ENCODE measurements at regions not wholly inside any gene's neighbourhood (a gene's known extent, or its start where the extent isn't known, plus 50 kb on each side); places are given as distances from the start of the nearest gene placed in this dataset.

DNA sequence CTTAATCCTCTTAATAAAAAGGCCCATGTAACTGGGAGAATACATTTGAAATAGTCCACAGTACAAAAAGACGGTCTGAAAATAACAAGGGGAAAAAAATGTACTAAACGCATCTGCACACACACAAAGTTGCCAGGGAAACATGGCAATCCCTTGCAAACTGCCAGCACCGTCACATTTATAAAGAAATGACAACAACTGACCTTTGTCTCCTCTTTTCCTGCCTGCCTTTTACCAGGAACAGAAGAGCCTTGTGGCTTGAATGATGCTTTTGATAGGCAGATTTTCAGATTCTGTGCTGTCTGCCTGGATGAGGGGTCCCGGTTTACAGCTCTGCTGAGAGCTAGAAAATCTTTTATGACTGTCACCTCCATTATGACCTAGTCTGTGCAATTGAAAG is 308.6 kb upstream of the ZFP64 start:
- H2AFZ ChIP-seq (ENCODE audit: low read length, unreplicated experiment), result no peak overlapping the region
- no peaks in the 10 kb centered on the region for H3K4me1 ChIP-seq (ENCODE audit: control insufficient read depth, insufficient read depth, low read length, unreplicated experiment)
- no peak overlapping the region for H3K4me3 ChIP-seq (ENCODE audit: low read depth, low read length)
- H3K79me2 ChIP-seq (ENCODE audit: control insufficient read depth, insufficient read depth, low read length, unreplicated experiment), result no peaks in the 10 kb centered on the region
- no peaks in the 10 kb centered on the region for H3K27me3 ChIP-seq (ENCODE audit: insufficient read depth, low read length)
- no peaks in the 10 kb centered on the region for H3K36me3 ChIP-seq (ENCODE audit: insufficient read depth, low read length)
- no peak overlapping the region for H3K27ac ChIP-seq (ENCODE audit: low read depth, low read length)

DNA sequence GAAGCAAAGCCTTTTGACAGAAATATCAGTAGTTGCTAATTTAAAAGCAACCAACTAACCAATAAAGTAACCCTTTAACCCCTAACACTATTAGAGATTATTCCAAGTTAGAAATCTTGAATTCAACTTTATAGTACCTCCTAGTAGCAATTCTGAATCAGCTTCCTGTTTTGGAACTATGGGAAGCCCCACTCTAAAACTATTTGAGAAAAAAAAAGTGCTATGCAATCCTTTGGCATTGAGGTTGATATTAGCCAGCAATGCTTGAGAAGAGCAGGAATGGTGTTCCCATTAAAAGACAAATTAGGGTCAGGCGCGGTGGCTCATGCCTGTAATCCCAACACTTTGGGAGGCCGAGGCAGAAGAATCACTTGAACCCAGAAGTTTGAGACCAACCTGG is 306.2 kb upstream of the ZFP64 start:
- H3K4me3 ChIP-seq (ENCODE audit: low read depth, low read length), result no peak overlapping the region
- no peak overlapping the region for H2AFZ ChIP-seq (ENCODE audit: low read length, unreplicated experiment)

DNA sequence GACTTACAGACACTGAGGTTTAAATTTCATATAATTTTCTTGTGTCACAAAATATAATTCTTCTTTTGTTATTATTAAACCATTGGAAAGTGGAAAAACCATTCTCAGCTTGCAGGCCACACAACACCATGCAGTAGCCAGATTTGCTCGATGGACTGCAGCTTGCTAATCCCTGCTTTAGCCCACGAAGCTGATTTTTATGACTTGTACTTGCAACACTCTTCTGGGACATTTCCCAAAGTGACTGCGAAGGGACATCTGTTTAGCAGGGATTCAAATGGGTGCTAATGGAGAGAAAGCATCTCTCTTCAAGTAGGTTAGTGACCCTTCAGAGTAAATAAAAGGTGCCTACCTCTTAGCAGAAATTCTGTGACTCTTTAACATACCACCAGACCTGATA is 304.6 kb upstream of the ZFP64 start:
- Histone ChIP-seq H3K27ac (ENCODE audit: low read depth, low read length) (no peak overlapping the region), H3K4me3 (ENCODE audit: low read depth, low read length) (no peak overlapping the region), H3K27me3 (ENCODE audit: insufficient read depth, low read length) (no peaks in the 10 kb centered on the region), H3K36me3 (ENCODE audit: insufficient read depth, low read length) (no peaks in the 10 kb centered on the region), H2AFZ (ENCODE audit: low read length, unreplicated experiment) (no peak overlapping the region), H3K4me1 (ENCODE audit: control insufficient read depth, insufficient read depth, low read length, unreplicated experiment) (no peaks in the 10 kb centered on the region), H3K79me2 (ENCODE audit: control insufficient read depth, insufficient read depth, low read length, unreplicated experiment) (no peaks in the 10 kb centered on the region)

More for the DNA sequence above, 306.2 kb upstream of the ZFP64 start:
- Histone ChIP-seq H3K36me3 (ENCODE audit: insufficient read depth, low read length) (no peaks in the 10 kb centered on the region), H3K27me3 (ENCODE audit: insufficient read depth, low read length) (no peaks in the 10 kb centered on the region), H3K4me1 (ENCODE audit: control insufficient read depth, insufficient read depth, low read length, unreplicated experiment) (no peaks in the 10 kb centered on the region), H3K27ac (ENCODE audit: low read depth, low read length) (no peak overlapping the region), H3K79me2 (ENCODE audit: control insufficient read depth, insufficient read depth, low read length, unreplicated experiment) (no peaks in the 10 kb centered on the region)

DNA sequence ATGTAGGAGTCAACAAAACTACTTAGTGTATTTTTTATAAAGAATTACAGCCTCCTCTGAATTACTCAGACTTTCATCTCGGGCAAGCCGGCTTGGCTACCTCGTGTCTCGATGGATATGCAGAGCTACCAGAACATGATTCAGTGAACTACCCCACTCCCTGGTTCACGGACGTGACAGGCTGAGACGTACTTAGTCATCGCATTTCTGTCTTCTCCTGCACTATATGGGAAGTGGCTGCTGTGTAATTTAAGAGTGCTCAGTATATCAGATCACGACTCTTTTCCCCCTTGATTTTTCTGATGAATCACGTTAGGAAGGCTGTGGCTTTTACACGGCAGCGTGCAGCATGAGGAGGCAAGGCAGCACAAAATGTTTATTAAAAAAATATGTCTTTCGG is 302.7 kb upstream of the ZFP64 start:
- H3K79me2 ChIP-seq (ENCODE audit: control insufficient read depth, insufficient read depth, low read length, unreplicated experiment), result no peaks in the 10 kb centered on the region

DNA sequence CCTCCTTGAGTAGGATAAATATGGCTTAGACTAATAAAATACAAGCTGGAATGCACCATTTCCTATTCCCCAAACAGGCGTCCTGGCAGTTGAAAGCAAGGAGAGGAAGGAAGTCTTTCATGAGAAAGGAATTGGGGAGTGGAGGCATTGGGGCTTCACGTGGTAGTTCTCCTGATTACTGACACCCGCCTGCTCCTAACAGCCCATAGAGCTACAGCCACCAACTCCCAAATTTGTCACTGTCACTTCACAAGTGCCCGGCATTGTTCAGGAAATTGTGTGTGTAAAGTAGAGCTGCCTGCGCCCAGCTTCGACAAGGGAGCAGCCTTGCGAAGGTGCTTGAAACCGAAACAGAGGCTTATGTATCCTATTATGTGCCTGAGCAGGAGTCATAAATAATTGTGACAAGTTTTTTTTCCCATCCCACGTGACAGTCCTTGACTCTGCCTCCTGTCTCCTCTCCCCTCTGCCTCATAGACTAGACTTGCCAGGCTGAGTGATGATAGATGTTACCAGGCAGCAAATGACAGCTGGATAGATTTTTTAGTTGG is 301.7 kb upstream of the ZFP64 start:
- H3K4me3 ChIP-seq (ENCODE audit: low read depth, low read length), result no peak overlapping the region
- H3K36me3 ChIP-seq (ENCODE audit: insufficient read depth, low read length), result no peaks in the 10 kb centered on the region
- no peak overlapping the region for H3K27ac ChIP-seq (ENCODE audit: low read depth, low read length)
- no peaks in the 10 kb centered on the region for H3K27me3 ChIP-seq (ENCODE audit: insufficient read depth, low read length)
- H3K79me2 ChIP-seq (ENCODE audit: control insufficient read depth, insufficient read depth, low read length, unreplicated experiment), result no peaks in the 10 kb centered on the region
- no peaks in the 10 kb centered on the region for H3K4me1 ChIP-seq (ENCODE audit: control insufficient read depth, insufficient read depth, low read length, unreplicated experiment)
- H2AFZ ChIP-seq (ENCODE audit: low read length, unreplicated experiment), result no peak overlapping the region

More for the DNA sequence above, 302.7 kb upstream of the ZFP64 start:
- Histone ChIP-seq H3K27ac (ENCODE audit: low read depth, low read length) (no peak overlapping the region), H3K27me3 (ENCODE audit: insufficient read depth, low read length) (no peaks in the 10 kb centered on the region), H3K4me3 (ENCODE audit: low read depth, low read length) (no peak overlapping the region), H3K4me1 (ENCODE audit: control insufficient read depth, insufficient read depth, low read length, unreplicated experiment) (no peaks in the 10 kb centered on the region), H3K36me3 (ENCODE audit: insufficient read depth, low read length) (no peaks in the 10 kb centered on the region), H2AFZ (ENCODE audit: low read length, unreplicated experiment) (no peak overlapping the region)

DNA sequence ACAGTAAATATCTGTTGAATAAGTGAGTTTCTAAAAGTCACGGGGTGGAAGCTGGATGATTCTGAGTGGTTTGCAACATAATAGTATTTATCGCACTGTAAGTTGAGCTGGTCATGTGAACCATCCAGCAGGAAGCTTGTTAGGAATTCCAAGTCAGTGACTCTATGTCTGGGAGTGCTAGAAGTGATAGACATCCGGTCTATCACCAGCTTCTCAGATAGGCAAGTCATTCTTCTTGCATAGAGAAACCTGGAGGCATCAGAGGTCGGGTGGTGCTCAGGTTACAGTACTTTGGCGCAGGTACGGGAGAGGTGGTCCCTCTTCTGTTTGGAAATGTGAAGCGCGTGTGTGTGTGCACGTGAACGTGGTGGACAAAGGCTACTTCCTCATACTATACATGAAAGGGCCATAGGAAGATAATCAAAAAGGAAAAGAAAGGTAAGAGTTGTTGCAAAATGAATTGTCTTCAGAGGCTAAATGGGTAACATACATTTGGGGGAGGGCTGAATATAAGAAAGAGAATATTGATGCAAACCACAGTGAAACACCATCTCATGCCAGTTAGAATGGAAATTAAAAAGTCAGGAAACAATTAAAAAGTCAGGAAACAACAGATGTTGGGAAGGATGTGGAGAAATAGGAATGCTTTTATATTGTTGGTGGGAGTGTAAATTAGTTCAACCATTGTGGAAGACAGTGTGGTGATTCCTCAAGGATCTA is 299.3 kb upstream of the ZFP64 start:
- no peaks in the 10 kb centered on the region for H3K27me3 ChIP-seq (ENCODE audit: insufficient read depth, low read length)
- H3K4me3 ChIP-seq (ENCODE audit: low read depth, low read length), result no peak overlapping the region
- no peaks in the 10 kb centered on the region for H3K4me1 ChIP-seq (ENCODE audit: control insufficient read depth, insufficient read depth, low read length, unreplicated experiment)
- H3K36me3 ChIP-seq (ENCODE audit: insufficient read depth, low read length), result no peaks in the 10 kb centered on the region
- H3K27ac ChIP-seq (ENCODE audit: low read depth, low read length), result no peak overlapping the region
- no peak overlapping the region for H2AFZ ChIP-seq (ENCODE audit: low read length, unreplicated experiment)
- no peaks in the 10 kb centered on the region for H3K79me2 ChIP-seq (ENCODE audit: control insufficient read depth, insufficient read depth, low read length, unreplicated experiment)

DNA sequence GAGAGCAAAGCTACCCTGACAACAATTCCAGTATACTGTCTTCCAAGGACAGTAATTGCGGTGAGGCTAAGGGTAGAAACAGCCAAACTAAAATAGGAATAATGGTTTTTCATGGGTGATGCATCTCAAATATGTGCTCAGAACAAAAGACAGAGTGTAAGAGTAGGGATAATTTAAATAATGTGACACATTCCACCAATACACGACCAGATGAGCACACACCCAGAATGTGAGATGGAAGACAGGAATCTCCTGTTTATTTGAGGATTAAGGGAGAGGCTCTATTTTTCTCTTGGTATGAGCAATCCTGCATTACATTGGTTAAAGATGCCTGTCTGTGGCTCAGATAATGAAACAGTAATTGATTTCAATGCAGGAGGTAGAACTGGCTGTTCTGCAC is 292.9 kb upstream of the ZFP64 start:
- no peak overlapping the region for H2AFZ ChIP-seq (ENCODE audit: low read length, unreplicated experiment)
- no peaks in the 10 kb centered on the region for H3K79me2 ChIP-seq (ENCODE audit: control insufficient read depth, insufficient read depth, low read length, unreplicated experiment)
- H3K4me1 ChIP-seq (ENCODE audit: control insufficient read depth, insufficient read depth, low read length, unreplicated experiment), result no peaks in the 10 kb centered on the region
- no peaks in the 10 kb centered on the region for H3K27me3 ChIP-seq (ENCODE audit: insufficient read depth, low read length)
- no peaks in the 10 kb centered on the region for H3K36me3 ChIP-seq (ENCODE audit: insufficient read depth, low read length)
- no peak overlapping the region for H3K27ac ChIP-seq (ENCODE audit: low read depth, low read length)
- H3K4me3 ChIP-seq (ENCODE audit: low read depth, low read length), result no peak overlapping the region

DNA sequence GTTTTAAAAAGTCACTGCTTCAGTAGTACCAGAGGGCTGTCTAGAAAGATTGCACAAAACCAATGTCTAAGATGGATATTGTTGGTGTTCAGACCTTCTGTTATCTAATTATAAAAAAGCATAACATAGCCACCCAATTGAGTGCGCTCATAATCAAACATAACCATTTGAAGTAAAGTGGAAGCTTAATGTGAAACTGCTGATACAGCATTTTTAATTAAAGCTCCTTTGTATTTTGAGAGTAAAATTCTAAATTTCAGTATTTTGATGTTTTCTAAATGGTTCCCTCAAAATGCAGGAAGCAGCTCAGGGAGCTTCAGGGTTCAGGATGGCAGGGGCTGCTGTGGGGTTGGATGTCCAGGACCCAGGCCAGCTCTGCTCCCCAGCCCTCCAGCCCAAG is 291.8 kb upstream of the ZFP64 start:
- no peak overlapping the region for H2AFZ ChIP-seq (ENCODE audit: low read length, unreplicated experiment)
- H3K27ac ChIP-seq (ENCODE audit: low read depth, low read length), result no peak overlapping the region
- no peaks in the 10 kb centered on the region for H3K4me1 ChIP-seq (ENCODE audit: control insufficient read depth, insufficient read depth, low read length, unreplicated experiment)
- no peaks in the 10 kb centered on the region for H3K79me2 ChIP-seq (ENCODE audit: control insufficient read depth, insufficient read depth, low read length, unreplicated experiment)
- no peaks in the 10 kb centered on the region for H3K27me3 ChIP-seq (ENCODE audit: insufficient read depth, low read length)
- no peaks in the 10 kb centered on the region for H3K36me3 ChIP-seq (ENCODE audit: insufficient read depth, low read length)
- H3K4me3 ChIP-seq (ENCODE audit: low read depth, low read length), result no peak overlapping the region

DNA sequence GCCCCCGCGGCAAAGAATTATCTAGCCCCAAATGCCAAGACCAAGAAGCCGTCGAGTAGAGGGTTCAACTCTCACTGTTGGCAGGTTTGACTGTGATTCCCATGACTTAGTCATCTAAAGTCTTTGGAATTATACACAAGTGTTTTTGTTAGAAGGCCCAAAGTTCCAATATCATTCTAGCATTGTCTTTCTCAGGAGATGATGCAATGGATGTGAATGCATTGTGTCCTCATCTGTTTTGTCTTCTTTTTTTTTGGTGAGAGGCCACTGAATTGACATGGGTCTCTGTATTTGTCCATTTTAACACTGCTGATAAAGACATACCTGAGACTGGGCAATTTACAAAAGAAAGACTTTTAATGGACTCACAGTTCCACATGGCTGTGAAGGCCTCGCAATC is 290.5 kb upstream of the ZFP64 start:
- Histone ChIP-seq H3K79me2 (ENCODE audit: control insufficient read depth, insufficient read depth, low read length, unreplicated experiment) (no peaks in the 10 kb centered on the region), H3K27me3 (ENCODE audit: insufficient read depth, low read length) (no peaks in the 10 kb centered on the region), H3K4me3 (ENCODE audit: low read depth, low read length) (no peak overlapping the region), H3K36me3 (ENCODE audit: insufficient read depth, low read length) (no peaks in the 10 kb centered on the region), H3K27ac (ENCODE audit: low read depth, low read length) (no peak overlapping the region), H3K4me1 (ENCODE audit: control insufficient read depth, insufficient read depth, low read length, unreplicated experiment) (no peaks in the 10 kb centered on the region), H2AFZ (ENCODE audit: low read length, unreplicated experiment) (no peak overlapping the region)

DNA sequence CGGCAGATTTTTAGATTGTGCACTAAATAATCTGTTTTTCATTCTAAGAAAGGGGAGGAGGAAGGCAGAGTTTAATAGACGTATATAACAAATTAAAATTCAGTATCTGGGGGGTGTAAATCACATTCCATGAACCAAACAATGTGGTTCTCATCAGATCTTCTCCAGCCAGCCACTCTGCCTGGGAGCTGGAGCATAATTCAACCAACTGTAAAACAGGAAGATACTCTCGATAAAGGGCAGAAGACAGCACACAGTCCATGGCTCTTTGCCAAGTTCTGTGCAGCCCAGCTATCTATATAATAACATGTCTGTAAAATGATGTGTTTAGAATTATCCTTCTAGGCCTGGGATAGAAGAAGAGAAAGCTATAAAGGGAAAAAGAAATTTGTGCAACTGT is 289.9 kb upstream of the ZFP64 start:
- no peaks in the 10 kb centered on the region for H3K27me3 ChIP-seq (ENCODE audit: insufficient read depth, low read length)
- no peak overlapping the region for H3K27ac ChIP-seq (ENCODE audit: low read depth, low read length)
- no peaks in the 10 kb centered on the region for H3K79me2 ChIP-seq (ENCODE audit: control insufficient read depth, insufficient read depth, low read length, unreplicated experiment)
- no peaks in the 10 kb centered on the region for H3K36me3 ChIP-seq (ENCODE audit: insufficient read depth, low read length)
- H3K4me1 ChIP-seq (ENCODE audit: control insufficient read depth, insufficient read depth, low read length, unreplicated experiment), result no peaks in the 10 kb centered on the region
- no peak overlapping the region for H2AFZ ChIP-seq (ENCODE audit: low read length, unreplicated experiment)
- H3K4me3 ChIP-seq (ENCODE audit: low read depth, low read length), result no peak overlapping the region

DNA sequence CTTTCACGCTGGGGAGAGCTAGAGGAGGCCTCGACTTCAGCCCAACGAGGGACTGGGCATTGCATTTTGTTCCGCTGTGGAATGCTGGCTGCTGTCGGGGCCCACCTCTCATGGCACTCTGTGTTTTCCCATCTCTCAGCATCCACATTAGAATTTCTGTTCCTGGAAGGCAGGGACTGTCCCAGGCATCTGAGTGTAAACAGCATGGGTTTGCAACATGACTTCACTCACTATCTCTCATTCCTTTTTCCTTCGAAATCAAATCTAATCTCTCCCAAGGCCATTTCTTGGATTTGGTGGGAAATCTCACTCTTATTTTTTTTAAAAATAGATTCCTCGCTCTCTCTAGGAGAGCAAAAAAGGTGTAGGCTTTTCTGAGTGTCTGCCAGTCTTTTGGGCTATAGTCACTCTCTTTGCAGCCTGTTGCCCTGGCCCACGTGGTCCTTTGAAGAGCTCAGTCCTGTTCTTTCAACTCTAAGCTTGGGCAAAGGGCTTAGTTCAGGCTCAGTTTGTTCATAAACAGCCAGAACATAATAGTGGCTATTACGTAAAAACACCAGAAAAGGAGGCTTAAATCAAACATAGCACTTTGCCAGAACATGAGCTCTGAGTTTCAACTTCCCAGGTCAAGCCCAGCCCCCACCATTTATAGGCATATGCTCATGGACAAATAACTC is 284.6 kb upstream of the ZFP64 start:
- Histone ChIP-seq H2AFZ (ENCODE audit: low read length, unreplicated experiment) (no peak overlapping the region), H3K27ac (ENCODE audit: low read depth, low read length) (no peak overlapping the region), H3K36me3 (ENCODE audit: insufficient read depth, low read length) (no peaks in the 10 kb centered on the region), H3K4me1 (ENCODE audit: control insufficient read depth, insufficient read depth, low read length, unreplicated experiment) (no peaks in the 10 kb centered on the region), H3K27me3 (ENCODE audit: insufficient read depth, low read length) (no peaks in the 10 kb centered on the region), H3K4me3 (ENCODE audit: low read depth, low read length) (no peak overlapping the region), H3K79me2 (ENCODE audit: control insufficient read depth, insufficient read depth, low read length, unreplicated experiment) (no peaks in the 10 kb centered on the region)

All from ACC112 (cell line).